GM10266 (cell line): ENCODE measurements at regions not wholly inside any gene's neighbourhood (a gene's known extent, or its start where the extent isn't known, plus 50 kb on each side); places are given as distances from the start of the nearest gene placed in this dataset.
A peak's percentile ranks its signal among the peaks of the same experiment; 100 is the strongest.

Experiments
- DNase-seq: peaks from one replicate; pipeline ENCODE4 v3.0.0; 2012; ENCODE audit errors: extremely low spot score
- CTCF ChIP-seq: IDR thresholded peaks from 2 replicates; pipeline ENCODE4 v1.5.1; 2012; ENCODE audit warnings: mild to moderate bottlenecking, low read depth; ENCODE audit not compliant: control insufficient read depth, insufficient read depth; ENCODE audit errors: missing control alignments

- DNase-seq: peak; percentile 24
- TF ChIP-seq CTCF: peak; percentile 50
Observed at GRCh38 chr6:18990059-18990978, 603.2 kb downstream of the RNF144B start.

GRCh38 chr6:18997375-18997826 is 610.3 kb downstream of the RNF144B start:
- DNase-seq: peak; percentile 39
- peak; percentile 50 for TF ChIP-seq CTCF

- TF ChIP-seq CTCF: no peak
Observed at GRCh38 chr6:19002976-19003560, 615.9 kb downstream of the RNF144B start.

GRCh38 chr6:19004176-19004575 is 617.0 kb downstream of the RNF144B start:
- no peak for TF ChIP-seq CTCF
- no peak for DNase-seq

More at GRCh38 chr6:19002976-19003560, 615.9 kb downstream of the RNF144B start:
- no peak for DNase-seq

GRCh38 chr6:19009769-19010168 is 622.6 kb downstream of the RNF144B start:
- no peak for DNase-seq
- TF ChIP-seq CTCF: no peak

GRCh38 chr6:19013026-19013705 is 626.0 kb downstream of the RNF144B start:
- no peak for TF ChIP-seq CTCF
- no peak for DNase-seq
